ENCODE measurements at regions not wholly inside any gene's neighbourhood (a gene's known extent, or its start where the extent isn't known, plus 50 kb on each side); places are given as distances from the start of the nearest gene placed in this dataset.

DNA sequence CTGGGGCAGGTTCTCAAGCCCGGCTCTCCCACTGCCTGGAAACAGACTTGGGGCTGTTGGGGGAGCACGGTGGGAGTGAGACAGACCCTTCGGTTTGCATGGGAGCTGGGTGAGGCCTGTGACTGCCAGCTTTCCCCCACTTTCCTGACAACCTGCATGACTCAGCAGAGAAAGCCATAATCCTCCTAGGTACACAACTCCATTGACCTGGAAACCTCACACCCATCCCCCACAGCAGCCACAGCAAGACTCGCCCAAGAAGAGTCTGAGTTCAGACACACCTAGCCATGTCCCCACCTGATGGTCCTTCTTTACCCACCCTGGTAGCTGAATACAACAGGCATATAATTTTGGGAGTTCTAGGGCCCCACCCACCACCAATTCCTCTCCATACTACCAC lies 57.6 kb upstream of the UBQLN2 start:
- no peak for DNase-seq
- Histone ChIP-seq H3K4me1 (replicated peaks in 1 of 2) (no peaks in the 10 kb centered on the region), H3K9me3 (replicated peaks in 1 of 3) (no peaks in the 10 kb centered on the region), H3K27me3 (peaks cover 4% of the 10 kb centered on the region), H3K4me3 (no peak overlapping the region), H3K27ac (no peak overlapping the region), H3K36me3 (replicated peaks in 1 of 2) (no peaks in the 10 kb centered on the region)
- TF ChIP-seq, protein P1, sequence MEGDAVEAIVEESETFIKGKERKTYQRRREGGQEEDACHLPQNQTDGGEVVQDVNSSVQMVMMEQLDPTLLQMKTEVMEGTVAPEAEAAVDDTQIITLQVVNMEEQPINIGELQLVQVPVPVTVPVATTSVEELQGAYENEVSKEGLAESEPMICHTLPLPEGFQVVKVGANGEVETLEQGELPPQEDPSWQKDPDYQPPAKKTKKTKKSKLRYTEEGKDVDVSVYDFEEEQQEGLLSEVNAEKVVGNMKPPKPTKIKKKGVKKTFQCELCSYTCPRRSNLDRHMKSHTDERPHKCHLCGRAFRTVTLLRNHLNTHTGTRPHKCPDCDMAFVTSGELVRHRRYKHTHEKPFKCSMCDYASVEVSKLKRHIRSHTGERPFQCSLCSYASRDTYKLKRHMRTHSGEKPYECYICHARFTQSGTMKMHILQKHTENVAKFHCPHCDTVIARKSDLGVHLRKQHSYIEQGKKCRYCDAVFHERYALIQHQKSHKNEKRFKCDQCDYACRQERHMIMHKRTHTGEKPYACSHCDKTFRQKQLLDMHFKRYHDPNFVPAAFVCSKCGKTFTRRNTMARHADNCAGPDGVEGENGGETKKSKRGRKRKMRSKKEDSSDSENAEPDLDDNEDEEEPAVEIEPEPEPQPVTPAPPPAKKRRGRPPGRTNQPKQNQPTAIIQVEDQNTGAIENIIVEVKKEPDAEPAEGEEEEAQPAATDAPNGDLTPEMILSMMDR (IDR thresholded peaks at IDR 0.05) = no peak
- TF ChIP-seq POLR2A (IDR thresholded peaks at IDR 0.05) = no peak
- 60 to 90% (median 65%) methylated on average over 1 to 4 of the region's 4 CpGs for whole genome bisulfite sequencing, 4 donors
- intact Hi-C loops (cut with DNase I) = no loop called here

Data from adrenal gland (tissue), 9 donors.